ENCODE measurements at regions not wholly inside any gene's neighbourhood (a gene's known extent, or its start where the extent isn't known, plus 50 kb on each side); places are given as distances from the start of the nearest gene placed in this dataset.

- no peak for TF ChIP-seq CTCF (conservative IDR thresholded peaks at IDR 0.05; ENCODE audit: low read depth, low read length)
- DNase-seq (ENCODE audit: low read depth), result no peak
- H3K4me3 ChIP-seq (ENCODE audit: low read depth, low read length), result no peak overlapping the region
Observed at GRCh38 chr18:40326985-40327384, 1628.0 kb upstream of the PIK3C3 start.

- TF ChIP-seq CTCF (conservative IDR thresholded peaks at IDR 0.05; ENCODE audit: low read depth, low read length), result no peak
- no peak overlapping the region for H3K4me3 ChIP-seq (ENCODE audit: low read depth, low read length)
- no peak for DNase-seq (ENCODE audit: low read depth)
Observed at GRCh38 chr18:40325988-40326387, 1629.0 kb upstream of the PIK3C3 start.

- H3K4me3 ChIP-seq (ENCODE audit: low read depth, low read length), result no peak overlapping the region
- TF ChIP-seq CTCF (conservative IDR thresholded peaks at IDR 0.05; ENCODE audit: low read depth, low read length), result no peak
- DNase-seq (ENCODE audit: low read depth), result no peak
Observed at GRCh38 chr18:40314199-40314598, 1640.8 kb upstream of the PIK3C3 start.

- no peak for DNase-seq (ENCODE audit: low read depth)
- H3K4me3 ChIP-seq (ENCODE audit: low read depth, low read length), result no peak overlapping the region
- no peak for TF ChIP-seq CTCF (conservative IDR thresholded peaks at IDR 0.05; ENCODE audit: low read depth, low read length)
Observed at GRCh38 chr18:40313030-40313642, 1641.9 kb upstream of the PIK3C3 start.

- TF ChIP-seq CTCF (conservative IDR thresholded peaks at IDR 0.05; ENCODE audit: low read depth, low read length), result no peak
- no peak for DNase-seq (ENCODE audit: low read depth)
- H3K4me3 ChIP-seq (ENCODE audit: low read depth, low read length), result no peak overlapping the region
Observed at GRCh38 chr18:40307627-40308026, 1647.4 kb upstream of the PIK3C3 start.

- no peak for TF ChIP-seq CTCF (conservative IDR thresholded peaks at IDR 0.05; ENCODE audit: low read depth, low read length)
- DNase-seq (ENCODE audit: low read depth), result no peak
Observed at GRCh38 chr18:40296717-40297413, 1658.2 kb upstream of the PIK3C3 start.

More at GRCh38 chr18:40296717-40297413, 1658.2 kb upstream of the PIK3C3 start:
- H3K4me3 ChIP-seq (ENCODE audit: low read depth, low read length), result no peak overlapping the region
